GM13976 (cell line): ENCODE measurements at regions not wholly inside any gene's neighbourhood (a gene's known extent, or its start where the extent isn't known, plus 50 kb on each side); places are given as distances from the start of the nearest gene placed in this dataset.

Experiments
- DNase-seq: peaks from one replicate; pipeline ENCODE4 v3.0.0; 2012; ENCODE audit warnings: low spot score
- in situ Hi-C: fragments of 300-500 bp; cut with MboI; formaldehyde crosslinking; loops from one replicate; pipeline ENCODE4 v1.12.0; 2022; ENCODE audit warnings: low sequenced_read_pairs, mixed read lengths, inconsistent platforms; ENCODE audit not compliant: unreplicated experiment
- TF ChIP-seq, protein P1 (sequence below): IDR thresholded peaks from 2 replicates; pipeline ENCODE4 v1.5.1; 2012; ENCODE audit warnings: borderline replicate concordance, mild to moderate bottlenecking; ENCODE audit not compliant: insufficient read depth; ENCODE audit errors: extremely low read depth, missing control alignments, control extremely low read depth

DNA sequence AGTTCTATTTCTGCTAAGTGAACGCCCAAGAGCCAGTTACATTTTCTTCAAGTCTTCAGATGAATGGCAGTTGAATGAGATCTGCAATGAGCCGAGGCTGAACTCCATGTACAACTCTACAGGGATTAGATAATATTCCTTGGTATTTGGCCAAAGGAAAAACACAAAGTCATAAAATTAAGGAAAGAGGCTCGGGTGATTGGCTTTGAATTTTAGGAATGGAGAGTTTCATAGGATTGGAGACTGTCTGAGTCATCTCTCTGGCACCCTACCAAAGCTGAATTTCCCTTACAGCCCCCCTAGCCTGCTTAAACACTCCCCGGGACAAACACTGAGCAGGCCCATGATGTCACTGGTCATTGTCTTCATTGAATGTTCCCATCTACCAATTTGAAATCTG is 188.0 kb upstream of the C1QTNF7 start:
- DNase-seq = no peak
- TF ChIP-seq, protein P1, sequence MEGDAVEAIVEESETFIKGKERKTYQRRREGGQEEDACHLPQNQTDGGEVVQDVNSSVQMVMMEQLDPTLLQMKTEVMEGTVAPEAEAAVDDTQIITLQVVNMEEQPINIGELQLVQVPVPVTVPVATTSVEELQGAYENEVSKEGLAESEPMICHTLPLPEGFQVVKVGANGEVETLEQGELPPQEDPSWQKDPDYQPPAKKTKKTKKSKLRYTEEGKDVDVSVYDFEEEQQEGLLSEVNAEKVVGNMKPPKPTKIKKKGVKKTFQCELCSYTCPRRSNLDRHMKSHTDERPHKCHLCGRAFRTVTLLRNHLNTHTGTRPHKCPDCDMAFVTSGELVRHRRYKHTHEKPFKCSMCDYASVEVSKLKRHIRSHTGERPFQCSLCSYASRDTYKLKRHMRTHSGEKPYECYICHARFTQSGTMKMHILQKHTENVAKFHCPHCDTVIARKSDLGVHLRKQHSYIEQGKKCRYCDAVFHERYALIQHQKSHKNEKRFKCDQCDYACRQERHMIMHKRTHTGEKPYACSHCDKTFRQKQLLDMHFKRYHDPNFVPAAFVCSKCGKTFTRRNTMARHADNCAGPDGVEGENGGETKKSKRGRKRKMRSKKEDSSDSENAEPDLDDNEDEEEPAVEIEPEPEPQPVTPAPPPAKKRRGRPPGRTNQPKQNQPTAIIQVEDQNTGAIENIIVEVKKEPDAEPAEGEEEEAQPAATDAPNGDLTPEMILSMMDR = no peak
- in situ Hi-C loops = loop anchor here (10.0 to 25.0 kb wide), 3 partner anchors 155 to 422 kb away; partner anchors contain the start of gene FBXL5

DNA sequence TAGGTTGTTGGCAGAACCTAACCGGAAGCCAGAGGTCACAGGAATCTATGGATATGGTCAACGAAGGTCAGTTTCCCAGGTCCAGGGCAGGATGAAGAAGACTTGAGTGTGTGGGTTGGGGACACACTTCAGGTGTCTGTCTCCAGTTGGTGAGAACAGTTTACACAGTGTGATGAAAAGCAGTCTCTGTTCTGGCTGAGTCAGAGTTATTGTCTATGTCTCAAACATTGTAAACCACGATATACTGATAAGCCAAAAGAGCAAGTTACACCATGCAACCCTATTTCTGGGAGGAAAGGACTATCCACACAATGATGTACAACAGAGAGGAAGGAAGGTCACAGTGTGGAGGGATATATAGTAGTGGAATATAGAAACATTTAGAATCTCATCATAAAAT is 187.1 kb upstream of the C1QTNF7 start:
- in situ Hi-C loops = loop anchor here (25.0 kb wide), 1 partner anchor 422 kb away; the partner anchor contains the start of gene FBXL5
- DNase-seq = no peak
- TF ChIP-seq, protein P1 = no peak

DNA sequence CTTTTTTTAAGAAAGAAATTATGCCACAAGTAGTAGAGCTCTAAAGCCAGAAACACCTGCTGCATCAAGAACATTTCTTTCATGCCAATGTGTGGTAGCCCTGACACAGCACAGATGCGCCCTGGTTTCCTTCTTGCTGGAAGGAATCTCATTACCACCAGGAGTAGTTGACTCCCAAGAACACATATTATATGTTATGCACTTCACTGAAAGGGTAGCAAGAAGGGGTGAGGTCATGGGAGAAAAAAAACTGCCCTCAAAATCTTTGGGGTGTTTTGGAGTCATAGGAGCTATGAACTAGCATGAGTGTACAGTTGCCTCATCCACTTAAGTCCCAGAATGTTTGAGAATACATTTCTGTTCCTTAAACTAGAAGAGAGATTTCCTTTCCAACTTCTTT is 185.8 kb upstream of the C1QTNF7 start:
- TF ChIP-seq, protein P1 = no peak
- in situ Hi-C loops = loop anchor here (25.0 kb wide), 1 partner anchor 420 kb away; the partner anchor contains the start of gene FBXL5
- DNase-seq = no peak

DNA sequence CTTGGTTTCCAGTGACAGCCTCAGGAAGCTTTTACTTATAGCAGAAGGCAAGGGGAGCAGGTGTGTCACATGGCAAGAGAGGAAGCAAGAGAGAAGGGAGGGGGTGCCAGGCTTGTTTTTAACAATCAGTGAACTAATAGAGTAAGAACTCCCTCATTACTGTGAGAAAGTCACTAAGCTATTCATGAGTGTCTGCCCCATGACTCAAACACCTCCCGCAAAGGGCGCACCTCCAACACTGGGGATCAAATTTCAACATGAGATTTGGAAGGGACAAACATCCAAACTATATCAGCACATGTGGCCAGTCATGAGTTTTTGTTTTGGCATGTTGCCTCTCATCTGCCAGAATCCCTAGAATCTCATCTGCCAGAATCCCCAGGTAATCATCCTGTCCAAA is 183.5 kb upstream of the C1QTNF7 start:
- TF ChIP-seq, protein P1 = no peak
- in situ Hi-C loops = loop anchor here (25.0 kb wide), 1 partner anchor 418 kb away; the partner anchor contains the start of gene FBXL5
- no peak for DNase-seq

DNA sequence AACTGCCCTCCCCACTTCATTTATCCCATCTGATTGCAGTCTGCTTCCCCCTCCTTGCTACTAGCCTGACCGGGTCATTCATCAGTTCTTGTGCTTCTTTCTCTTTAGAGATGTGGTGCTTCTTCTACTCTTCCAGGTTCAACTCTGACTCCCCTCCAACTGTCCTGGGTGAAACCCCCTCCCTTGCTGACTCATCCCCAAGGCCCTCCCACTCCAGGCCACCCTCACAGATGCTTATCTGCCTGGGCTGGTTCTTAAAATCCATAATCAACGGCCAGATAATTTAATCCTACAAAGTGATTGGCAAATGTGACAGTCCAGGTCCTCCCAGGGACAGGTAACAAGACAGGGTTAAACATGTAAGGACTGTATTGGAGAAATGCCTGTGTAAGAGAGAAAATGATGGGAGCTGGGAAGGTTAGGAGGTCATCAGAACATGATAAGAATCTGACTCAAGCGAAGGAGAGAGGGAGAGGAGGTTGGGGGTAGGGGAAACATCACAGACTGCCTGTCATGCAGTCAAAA is 182.8 kb upstream of the C1QTNF7 start:
- TF ChIP-seq, protein P1 = no peak
- DNase-seq = no peak
- in situ Hi-C loops = loop anchor here (25.0 kb wide), 1 partner anchor 417 kb away; the partner anchor contains the start of gene FBXL5

DNA sequence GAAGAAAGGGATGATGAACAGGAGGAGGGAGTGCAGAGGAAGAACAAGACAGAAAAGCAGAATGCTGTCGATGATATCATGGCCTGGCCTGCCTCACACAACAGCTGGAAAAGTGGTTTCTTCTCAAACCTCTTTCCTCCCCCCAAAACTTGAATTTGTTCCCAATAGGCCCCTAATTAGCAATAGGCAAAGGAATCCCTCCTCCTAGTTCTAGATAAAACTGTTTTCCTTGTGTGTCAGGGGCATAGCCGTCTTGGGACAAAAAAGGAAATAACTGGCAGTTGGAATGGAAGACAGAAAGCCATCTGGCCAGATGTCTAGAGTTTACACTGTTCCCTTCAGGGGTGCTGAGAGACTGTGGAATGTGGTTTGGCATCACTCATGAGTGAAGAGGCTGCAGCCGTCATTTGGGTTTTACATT is 177.8 kb upstream of the C1QTNF7 start:
- TF ChIP-seq, protein P1 = no peak
- in situ Hi-C loops = no loop called here
- DNase-seq = no peak
